ENCODE measurements at regions not wholly inside any gene's neighbourhood (a gene's known extent, or its start where the extent isn't known, plus 50 kb on each side); places are given as distances from the start of the nearest gene placed in this dataset.

DNA sequence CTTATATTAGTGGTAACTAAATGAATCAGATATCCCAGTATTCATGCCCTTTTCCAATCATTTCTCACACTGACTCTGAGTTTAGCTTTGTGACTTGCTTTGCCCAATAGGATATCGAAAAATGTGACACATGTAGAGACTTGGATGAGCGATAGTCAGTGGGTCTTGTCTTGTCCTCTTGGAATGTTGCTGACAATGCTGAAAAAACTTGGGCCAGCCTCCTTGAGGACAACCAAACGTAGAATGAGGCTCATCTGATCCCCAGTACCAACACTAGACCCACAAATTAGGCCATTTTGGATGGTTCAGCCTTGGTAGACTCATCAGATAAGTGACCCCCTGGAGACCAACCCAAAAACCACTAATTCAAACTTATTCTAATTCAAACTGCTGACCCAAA is 351.0 kb downstream of the GRIN2B start:
- Mint-ChIP-seq H3K4me3 (ENCODE audit: low read depth) (no peak overlapping the region), H3K27me3 (ENCODE audit: low read depth) (no peaks in the 10 kb centered on the region), H3K4me1 (ENCODE audit: low read depth) (no peaks in the 10 kb centered on the region), H3K9me3 (no peaks in the 10 kb centered on the region), H3K36me3 (ENCODE audit: low read depth) (no peaks in the 10 kb centered on the region), H3K27ac (no peak overlapping the region)
- intact Hi-C loops (cut with micrococcal nuclease): no loop called here
- DNase-seq (ENCODE audit: low spot score): no peak

- no peaks in the 10 kb centered on the region for H3K9me3 Mint-ChIP-seq
- DNase-seq (ENCODE audit: low spot score): no peak
- H3K27me3 Mint-ChIP-seq (ENCODE audit: low read depth): no peaks in the 10 kb centered on the region
- no peak overlapping the region for H3K27ac Mint-ChIP-seq
- intact Hi-C loops (cut with micrococcal nuclease): no loop called here
- no peaks in the 10 kb centered on the region for H3K4me1 Mint-ChIP-seq (ENCODE audit: low read depth)
- H3K36me3 Mint-ChIP-seq (ENCODE audit: low read depth): no peaks in the 10 kb centered on the region
- H3K4me3 Mint-ChIP-seq (ENCODE audit: low read depth): no peak overlapping the region
Measured at GRCh38 chr12:13628067-13628466, 353.3 kb downstream of the GRIN2B start.

- intact Hi-C loops (cut with micrococcal nuclease): no loop called here
- no peaks in the 10 kb centered on the region for H3K36me3 Mint-ChIP-seq (ENCODE audit: low read depth)
- H3K27ac Mint-ChIP-seq: no peak overlapping the region
Measured at GRCh38 chr12:13627536-13627935, 353.9 kb downstream of the GRIN2B start.

GRCh38 chr12:13613297-13613696 is 368.1 kb downstream of the GRIN2B start:
- Mint-ChIP-seq H3K27ac (no peak overlapping the region), H3K4me1 (ENCODE audit: low read depth) (no peaks in the 10 kb centered on the region), H3K27me3 (ENCODE audit: low read depth) (no peaks in the 10 kb centered on the region), H3K36me3 (ENCODE audit: low read depth) (no peaks in the 10 kb centered on the region), H3K9me3 (no peaks in the 10 kb centered on the region), H3K4me3 (ENCODE audit: low read depth) (no peak overlapping the region)
- intact Hi-C loops (cut with micrococcal nuclease): no loop called here
- DNase-seq (ENCODE audit: low spot score): no peak

More at GRCh38 chr12:13627536-13627935, 353.9 kb downstream of the GRIN2B start:
- H3K4me3 Mint-ChIP-seq (ENCODE audit: low read depth): no peak overlapping the region
- H3K9me3 Mint-ChIP-seq: no peaks in the 10 kb centered on the region
- no peaks in the 10 kb centered on the region for H3K4me1 Mint-ChIP-seq (ENCODE audit: low read depth)
- DNase-seq (ENCODE audit: low spot score): no peak
- no peaks in the 10 kb centered on the region for H3K27me3 Mint-ChIP-seq (ENCODE audit: low read depth)

- Mint-ChIP-seq H3K27ac (no peak overlapping the region), H3K4me1 (ENCODE audit: low read depth) (no peaks in the 10 kb centered on the region), H3K4me3 (ENCODE audit: low read depth) (no peak overlapping the region), H3K9me3 (no peaks in the 10 kb centered on the region), H3K36me3 (ENCODE audit: low read depth) (no peaks in the 10 kb centered on the region), H3K27me3 (ENCODE audit: low read depth) (no peaks in the 10 kb centered on the region)
- intact Hi-C loops (cut with micrococcal nuclease): no loop called here
- DNase-seq (ENCODE audit: low spot score): no peak
Measured at GRCh38 chr12:13609894-13610679, 371.3 kb downstream of the GRIN2B start.

DNA sequence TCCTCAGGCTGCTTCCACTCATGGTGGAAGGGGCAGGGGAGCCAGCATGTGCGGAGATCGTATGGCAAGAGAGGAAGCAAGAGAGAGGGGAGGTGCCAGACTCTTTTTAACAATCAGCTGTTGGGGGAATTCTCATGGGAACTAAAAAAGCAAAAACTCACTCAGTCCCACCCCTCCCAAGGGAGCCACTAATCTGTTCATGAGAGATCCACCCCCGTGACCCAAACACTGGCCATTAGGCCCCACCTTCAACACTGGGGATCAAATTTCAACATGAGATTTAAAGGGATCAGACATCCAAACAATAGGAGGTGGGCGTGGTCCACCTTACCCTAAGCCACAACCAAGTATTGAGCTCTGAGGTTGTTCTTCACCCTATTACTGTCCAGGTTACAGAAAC is 375.1 kb downstream of the GRIN2B start:
- intact Hi-C loops (cut with micrococcal nuclease): no loop called here
- no peak overlapping the region for H3K27ac Mint-ChIP-seq
- no peaks in the 10 kb centered on the region for H3K36me3 Mint-ChIP-seq (ENCODE audit: low read depth)
- DNase-seq (ENCODE audit: low spot score): no peak
- H3K4me1 Mint-ChIP-seq (ENCODE audit: low read depth): no peaks in the 10 kb centered on the region
- no peaks in the 10 kb centered on the region for H3K27me3 Mint-ChIP-seq (ENCODE audit: low read depth)
- no peaks in the 10 kb centered on the region for H3K9me3 Mint-ChIP-seq
- no peak overlapping the region for H3K4me3 Mint-ChIP-seq (ENCODE audit: low read depth)

DNA sequence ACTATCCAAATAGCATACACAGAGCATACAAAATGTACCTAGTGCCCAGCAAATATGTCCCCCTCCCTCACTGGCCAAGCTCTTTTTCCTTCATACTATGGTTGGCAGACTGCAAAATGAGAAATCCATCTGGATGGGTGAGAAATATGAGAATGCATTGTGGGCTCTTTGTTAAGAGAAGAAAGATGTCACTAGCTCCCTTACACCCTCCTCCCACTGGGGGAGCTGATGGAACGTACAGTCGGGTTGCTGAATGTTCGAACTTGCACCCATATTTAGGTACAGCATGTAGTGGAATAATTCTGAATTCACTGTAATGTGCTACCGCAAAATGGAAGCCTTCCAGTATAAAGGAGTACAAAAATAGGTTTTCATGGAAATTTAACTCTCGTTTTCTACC is 377.4 kb downstream of the GRIN2B start:
- intact Hi-C loops (cut with micrococcal nuclease): no loop called here
- Mint-ChIP-seq H3K4me3 (ENCODE audit: low read depth) (no peak overlapping the region), H3K27me3 (ENCODE audit: low read depth) (no peaks in the 10 kb centered on the region), H3K4me1 (ENCODE audit: low read depth) (no peaks in the 10 kb centered on the region), H3K36me3 (ENCODE audit: low read depth) (no peaks in the 10 kb centered on the region), H3K27ac (no peak overlapping the region), H3K9me3 (no peaks in the 10 kb centered on the region)
- no peak for DNase-seq (ENCODE audit: low spot score)

GRCh38 chr12:13602172-13602571 is 379.2 kb downstream of the GRIN2B start:
- Mint-ChIP-seq H3K36me3 (ENCODE audit: low read depth) (no peaks in the 10 kb centered on the region), H3K27me3 (ENCODE audit: low read depth) (no peaks in the 10 kb centered on the region), H3K9me3 (no peaks in the 10 kb centered on the region), H3K4me3 (ENCODE audit: low read depth) (no peak overlapping the region), H3K4me1 (ENCODE audit: low read depth) (no peaks in the 10 kb centered on the region), H3K27ac (no peak overlapping the region)
- intact Hi-C loops (cut with micrococcal nuclease): no loop called here
- no peak for DNase-seq (ENCODE audit: low spot score)

GRCh38 chr12:13599176-13599575 is 382.2 kb downstream of the GRIN2B start:
- H3K4me1 Mint-ChIP-seq (ENCODE audit: low read depth): no peaks in the 10 kb centered on the region
- DNase-seq (ENCODE audit: low spot score): no peak
- H3K27me3 Mint-ChIP-seq (ENCODE audit: low read depth): no peaks in the 10 kb centered on the region
- no peak overlapping the region for H3K27ac Mint-ChIP-seq
- H3K36me3 Mint-ChIP-seq (ENCODE audit: low read depth): no peaks in the 10 kb centered on the region
- H3K4me3 Mint-ChIP-seq (ENCODE audit: low read depth): no peak overlapping the region
- H3K9me3 Mint-ChIP-seq: no peaks in the 10 kb centered on the region
- intact Hi-C loops (cut with micrococcal nuclease): no loop called here

GRCh38 chr12:13597837-13598236 is 383.6 kb downstream of the GRIN2B start:
- no peak for DNase-seq (ENCODE audit: low spot score)
- Mint-ChIP-seq H3K36me3 (ENCODE audit: low read depth) (no peaks in the 10 kb centered on the region), H3K4me1 (ENCODE audit: low read depth) (no peaks in the 10 kb centered on the region), H3K27ac (no peak overlapping the region), H3K4me3 (ENCODE audit: low read depth) (no peak overlapping the region), H3K27me3 (ENCODE audit: low read depth) (no peaks in the 10 kb centered on the region), H3K9me3 (no peaks in the 10 kb centered on the region)
- intact Hi-C loops (cut with micrococcal nuclease): no loop called here

- H3K9me3 Mint-ChIP-seq: no peaks in the 10 kb centered on the region
Measured at GRCh38 chr12:13597166-13597565, 384.2 kb downstream of the GRIN2B start.

GRCh38 chr12:13596714-13597113 is 384.7 kb downstream of the GRIN2B start:
- peaks cover 8% of the 10 kb centered on the region for H3K4me1 Mint-ChIP-seq (ENCODE audit: low read depth)
- no peaks in the 10 kb centered on the region for H3K27me3 Mint-ChIP-seq (ENCODE audit: low read depth)
- DNase-seq (ENCODE audit: low spot score): no peak
- H3K4me3 Mint-ChIP-seq (ENCODE audit: low read depth): no peak overlapping the region
- H3K9me3 Mint-ChIP-seq: no peaks in the 10 kb centered on the region
- intact Hi-C loops (cut with micrococcal nuclease): no loop called here
- H3K27ac Mint-ChIP-seq: no peak overlapping the region
- H3K36me3 Mint-ChIP-seq (ENCODE audit: low read depth): no peaks in the 10 kb centered on the region

More at GRCh38 chr12:13597166-13597565, 384.2 kb downstream of the GRIN2B start:
- no peaks in the 10 kb centered on the region for H3K36me3 Mint-ChIP-seq (ENCODE audit: low read depth)
- DNase-seq (ENCODE audit: low spot score): no peak
- H3K27ac Mint-ChIP-seq: no peak overlapping the region
- intact Hi-C loops (cut with micrococcal nuclease): no loop called here
- no peak overlapping the region for H3K4me3 Mint-ChIP-seq (ENCODE audit: low read depth)
- H3K4me1 Mint-ChIP-seq (ENCODE audit: low read depth): peaks cover 5% of the 10 kb centered on the region
- no peaks in the 10 kb centered on the region for H3K27me3 Mint-ChIP-seq (ENCODE audit: low read depth)

- H3K36me3 Mint-ChIP-seq (ENCODE audit: low read depth): no peaks in the 10 kb centered on the region
- DNase-seq (ENCODE audit: low spot score): no peak
- H3K27me3 Mint-ChIP-seq (ENCODE audit: low read depth): no peaks in the 10 kb centered on the region
- intact Hi-C loops (cut with micrococcal nuclease): no loop called here
- no peaks in the 10 kb centered on the region for H3K9me3 Mint-ChIP-seq
- H3K27ac Mint-ChIP-seq: no peak overlapping the region
- peaks cover 8% of the 10 kb centered on the region for H3K4me1 Mint-ChIP-seq (ENCODE audit: low read depth)
- no peak overlapping the region for H3K4me3 Mint-ChIP-seq (ENCODE audit: low read depth)
Measured at GRCh38 chr12:13595536-13596443, 385.6 kb downstream of the GRIN2B start.

Measured in activated T-helper 2 cell treated with anti-CD3 and anti-CD28 coated beads, Interferon-gamma antibody, Interleukin-2, Interleukin-4, amounts not matched to agents 10 μg/mL and 5 μg/mL and 100 μg/mL, durations not matched to agents 14 hours and 24 hours and 36 hours (primary cell).